MCF 10A (cell line): ENCODE measurements at regions not wholly inside any gene's neighbourhood (a gene's known extent, or its start where the extent isn't known, plus 50 kb on each side); places are given as distances from the start of the nearest gene placed in this dataset.

Source experiments
- BruUV-seq: library from RNA; stranded (reverse); fragments of 400-500 nt; replicated peaks from 2 replicates; lab custom pipeline; 2021; lab: Mats Ljungman, UMichigan
- CTCF ChIA-PET: fragments of 300-600 bp; sonication (Branson Sonifier 250); formaldehyde crosslinking; extraction: SDS; loops from one replicate; lab custom pipeline; 2021; ENCODE audit warnings: antibody characterized with exemption, inconsistent platforms; lab: Yijun Ruan, JAX
- POLR2A ChIA-PET: fragments of 300-600, 350-650 bp; sonication (Branson Sonifier 250); formaldehyde crosslinking; extraction: SDS; loops from one replicate; lab custom pipeline; 2020; ENCODE audit warnings: antibody characterized with exemption, inconsistent platforms; lab: Yijun Ruan, JAX
- DNase-seq: peaks from one replicate; pipeline ENCODE4 v3.0.0-alpha.2; 2018; ENCODE audit not compliant: unreplicated experiment
- H3K27ac Mint-ChIP-seq: one replicate; pipeline ENCODE4 v1.8.0; 2022; ENCODE audit warnings: mild to moderate bottlenecking, low read depth, mixed read lengths; ENCODE audit not compliant: unreplicated experiment
- H3K27me3 Mint-ChIP-seq: one replicate; pipeline ENCODE4 v1.8.0; 2022; ENCODE audit warnings: mixed read lengths; ENCODE audit not compliant: insufficient read depth, unreplicated experiment
- H3K36me3 Mint-ChIP-seq: one replicate; pipeline ENCODE4 v1.8.0; 2022; ENCODE audit warnings: mild to moderate bottlenecking, moderate library complexity, mixed read lengths; ENCODE audit not compliant: insufficient read depth, unreplicated experiment
- H3K4me1 Mint-ChIP-seq: one replicate; pipeline ENCODE4 v1.8.0; 2022; ENCODE audit warnings: mixed read lengths; ENCODE audit not compliant: insufficient read depth, unreplicated experiment
- H3K4me3 Mint-ChIP-seq: one replicate; pipeline ENCODE4 v1.8.0; 2022; ENCODE audit warnings: mild to moderate bottlenecking, moderate library complexity, mixed read lengths; ENCODE audit not compliant: unreplicated experiment
- H3K9me3 Mint-ChIP-seq: one replicate; pipeline ENCODE4 v1.8.0; 2022; ENCODE audit warnings: mixed read lengths; ENCODE audit not compliant: unreplicated experiment
- CTCF ChIP-seq: fragments of 200-600 bp; IDR thresholded peaks from one replicate; pipeline ENCODE4 v1.8.0; 2022; ENCODE audit warnings: antibody characterized with exemption, mild to moderate bottlenecking; ENCODE audit not compliant: unreplicated experiment
- intact Hi-C: fragments of 100-400 bp; cut with micrococcal nuclease; formaldehyde crosslinking; loops from 2 replicates; pipeline ENCODE4 v1.14.1; 2022

- peaks cover 20% of the 10 kb centered on the region for H3K36me3 Mint-ChIP-seq
- H3K27ac Mint-ChIP-seq, result no peak overlapping the region
- CTCF ChIA-PET, result interaction anchor here (0.7 to 1.1 kb wide), 4 partner anchors 9 to 28 kb away, joined by 3 to 7 read pairs (median 4); no protein-coding TSS in a partner anchor
Measured at GRCh38 chr16:27698746-27699145, 148.8 kb downstream of the KATNIP start.

GRCh38 chr16:27699540-27699939, 149.6 kb downstream of the KATNIP start:
- intact Hi-C loops, result no loop called here
- ChIA-PET POLR2A (no interaction called here), CTCF (interaction anchor here (1.1 kb wide), 1 partner anchor 20 kb away, joined by 7 read pairs; no protein-coding TSS in a partner anchor)
- no peak for DNase-seq
- no TSS peak for BruUV-seq
- Mint-ChIP-seq H3K4me1 (no peaks in the 10 kb centered on the region), H3K27me3 (no peaks in the 10 kb centered on the region), H3K9me3 (no peaks in the 10 kb centered on the region), H3K4me3 (no peak overlapping the region), H3K27ac (no peak overlapping the region), H3K36me3 (peaks cover 24% of the 10 kb centered on the region)
- TF ChIP-seq CTCF, result no peak

More at GRCh38 chr16:27698746-27699145, 148.8 kb downstream of the KATNIP start:
- no peaks in the 10 kb centered on the region for H3K27me3 Mint-ChIP-seq
- TF ChIP-seq CTCF, result no peak
- no peak for DNase-seq
- intact Hi-C loops, result no loop called here
- BruUV-seq, result no TSS peak
- POLR2A ChIA-PET, result no interaction called here
- H3K9me3 Mint-ChIP-seq, result no peaks in the 10 kb centered on the region
- H3K4me3 Mint-ChIP-seq, result no peak overlapping the region
- H3K4me1 Mint-ChIP-seq, result no peaks in the 10 kb centered on the region

GRCh38 chr16:27700304-27700995, 150.5 kb downstream of the KATNIP start:
- no peaks in the 10 kb centered on the region for H3K9me3 Mint-ChIP-seq
- no peaks in the 10 kb centered on the region for H3K4me1 Mint-ChIP-seq
- H3K27ac Mint-ChIP-seq, result no peak overlapping the region
- ChIA-PET CTCF (interaction anchor here (0.6 kb wide), 1 partner anchor 517 kb away, joined by 4 read pairs; no protein-coding TSS in a partner anchor), POLR2A (no interaction called here)
- no peak for DNase-seq
- peaks cover 24% of the 10 kb centered on the region for H3K36me3 Mint-ChIP-seq
- no peaks in the 10 kb centered on the region for H3K27me3 Mint-ChIP-seq
- no peak overlapping the region for H3K4me3 Mint-ChIP-seq
- TF ChIP-seq CTCF, result no peak
- intact Hi-C loops, result no loop called here
- BruUV-seq, result no TSS peak

DNA sequence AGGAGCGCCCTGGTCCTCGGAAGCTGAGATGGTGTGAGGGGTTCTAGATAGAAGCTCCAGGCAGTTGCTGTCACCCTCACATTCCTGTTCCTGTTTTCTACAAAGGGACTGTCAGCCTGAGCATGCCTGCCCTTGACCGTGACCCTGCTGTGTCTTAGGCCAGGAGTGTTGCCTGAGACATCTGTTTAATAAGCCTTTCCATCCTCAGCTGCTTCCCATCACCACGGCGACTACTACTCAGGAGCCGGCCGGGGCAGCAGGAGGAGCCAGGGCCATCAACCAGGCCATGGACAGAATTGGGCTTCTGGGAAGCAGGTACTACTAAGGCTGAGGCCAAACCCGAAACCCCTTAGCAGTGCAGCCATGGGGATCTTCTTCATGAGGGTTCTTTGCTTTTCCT, 151.4 kb downstream of the KATNIP start:
- no peak for TF ChIP-seq CTCF
- POLR2A ChIA-PET, result no interaction called here
- Mint-ChIP-seq H3K36me3 (peaks cover 24% of the 10 kb centered on the region), H3K27ac (no peak overlapping the region), H3K4me3 (no peak overlapping the region), H3K4me1 (no peaks in the 10 kb centered on the region), H3K27me3 (no peaks in the 10 kb centered on the region), H3K9me3 (no peaks in the 10 kb centered on the region)
- DNase-seq, result no peak
- intact Hi-C loops, result no loop called here
- CTCF ChIA-PET, result interaction anchor here (0.6 to 1.0 kb wide), 2 partner anchors 10 to 49 kb away, joined by 4 to 6 read pairs; no protein-coding TSS in a partner anchor
- no TSS peak for BruUV-seq
